Embryonic facial prominence (tissue), 1 donor: ENCODE measurements at regions not wholly inside any gene's neighbourhood (a gene's known extent, or its start where the extent isn't known, plus 50 kb on each side); places are given as distances from the start of the nearest gene placed in this dataset.

Source experiments
- DNase-seq: peaks from one replicate; pipeline ENCODE4 v3.0.0-alpha.2; 2016; ENCODE audit errors: extremely low spot score

GRCh38 chr7:36802459-36803135 is 78.3 kb upstream of the AOAH start:
- DNase-seq = peak; percentile 48

- no peak for DNase-seq
Observed at GRCh38 chr7:36796850-36797536, 72.7 kb upstream of the AOAH start.

GRCh38 chr7:36795451-36796021 is 71.2 kb upstream of the AOAH start:
- no peak for DNase-seq

GRCh38 chr7:36794689-36795088 is 70.4 kb upstream of the AOAH start:
- no peak for DNase-seq

GRCh38 chr7:36792421-36792820 is 68.1 kb upstream of the AOAH start:
- no peak for DNase-seq

- no peak for DNase-seq
Observed at GRCh38 chr7:36790311-36790787, 66.1 kb upstream of the AOAH start.

- DNase-seq = no peak
Observed at GRCh38 chr7:36788825-36789470, 64.7 kb upstream of the AOAH start.

- DNase-seq = no peak
Observed at GRCh38 chr7:36787933-36788378, 63.7 kb upstream of the AOAH start.

GRCh38 chr7:36784991-36785940 is 61.0 kb upstream of the AOAH start:
- peak; percentile 8 for DNase-seq

GRCh38 chr7:36781011-36781738 is 56.9 kb upstream of the AOAH start:
- DNase-seq = no peak

- no peak for DNase-seq
Observed at GRCh38 chr7:36777855-36778254, 53.6 kb upstream of the AOAH start.

GRCh38 chr7:36777062-36777461 is 52.8 kb upstream of the AOAH start:
- DNase-seq = no peak

- DNase-seq = no peak
Observed at GRCh38 chr7:36775676-36776075, 51.4 kb upstream of the AOAH start.

GRCh38 chr7:36775061-36775620 is 50.8 kb upstream of the AOAH start:
- no peak for DNase-seq
